Ovary (tissue), 7 donors: ENCODE measurements at regions not wholly inside any gene's neighbourhood (a gene's known extent, or its start where the extent isn't known, plus 50 kb on each side); places are given as distances from the start of the nearest gene placed in this dataset.
A peak's percentile ranks its signal among the peaks of the same experiment; 100 is the strongest.

Experiments used
- DNase-seq, 5 donors: peaks; one replicate each; pipeline ENCODE4 v3.0.0-alpha.2; 2019 to 2020
- H3K27ac ChIP-seq, 2 donors: fragments of 200-600 bp; one replicate each; pipeline versions ENCODE4 v1.5.1 to v1.8.0; 2019 to 2022
- H3K27me3 ChIP-seq: fragments of 200-600 bp; one replicate; pipeline ENCODE4 v1.8.0; 2022
- H3K36me3 ChIP-seq: fragments of 200-600 bp; sonication (generic); one replicate; pipeline ENCODE4 v1.5.1; 2019
- H3K4me1 ChIP-seq: one replicate; pipeline ENCODE4 v1.8.1; 2013; ENCODE audit warnings: mild to moderate bottlenecking, moderate library complexity; ENCODE audit not compliant: insufficient read depth
- H3K4me3 ChIP-seq: fragments of 200-600 bp; sonication (generic); one replicate; pipeline ENCODE4 v1.5.1; 2017
- H3K9me3 ChIP-seq, 2 donors: fragments of 200-600 bp in 1 of 2; sonication (generic) in 1 of 2; one replicate each; pipeline versions ENCODE4 v1.5.1 to v1.8.1; 2013 to 2019; ENCODE audit warnings: mild to moderate bottlenecking in 1 of 2, moderate library complexity in 1 of 2
- CTCF ChIP-seq, 3 donors: fragments of 450-650 bp in 2 of 3; fragments of 200-600 bp in 1 of 3; IDR thresholded peaks; one replicate each; pipeline versions ENCODE4 v1.5.1 to v1.8.0; 2016 to 2022; ENCODE audit warnings: antibody characterized with exemption in 3 of 3, mild to moderate bottlenecking in 1 of 3
- EP300 ChIP-seq: sonication (generic); formaldehyde crosslinking; IDR thresholded peaks from one replicate; pipeline ENCODE4 v1.6.1; 2017; ENCODE audit warnings: antibody characterized with exemption
- POLR2A ChIP-seq: fragments of 450-650 bp; IDR thresholded peaks from one replicate; pipeline ENCODE4 v1.6.1; 2017; ENCODE audit warnings: antibody characterized with exemption, mild to moderate bottlenecking, moderate library complexity
- WGBS, 3 donors: extraction: QIAGEN DNeasy Blood & Tissue Kit in 1 of 3; methylation state at CpG; one replicate each; pipeline versions ENCODE4 v1.1.5 to v1.1.7; 2013 to 2017; 5-methylcytosine and 5-hydroxymethylcytosine counted together
- intact Hi-C, 4 donors: fragments of 100-400 bp; cut with DNase I; formaldehyde crosslinking; loops; one replicate each; pipeline versions ENCODE4 v1.11.0 to v1.15.1; 2022 to 2023
- donor health status: DM: no; HTN: no; CAD: no; lungs with moderate emphysema.
- donor health status: DM: no; HTN: no; CAD: no.
- donor health status: Bipolar disorder and iron deficiency.
- donor health status: DM: no; HTN: no; CAD: no.
- donor health status: DM: yes; HTN: yes; CAD: no.

DNA sequence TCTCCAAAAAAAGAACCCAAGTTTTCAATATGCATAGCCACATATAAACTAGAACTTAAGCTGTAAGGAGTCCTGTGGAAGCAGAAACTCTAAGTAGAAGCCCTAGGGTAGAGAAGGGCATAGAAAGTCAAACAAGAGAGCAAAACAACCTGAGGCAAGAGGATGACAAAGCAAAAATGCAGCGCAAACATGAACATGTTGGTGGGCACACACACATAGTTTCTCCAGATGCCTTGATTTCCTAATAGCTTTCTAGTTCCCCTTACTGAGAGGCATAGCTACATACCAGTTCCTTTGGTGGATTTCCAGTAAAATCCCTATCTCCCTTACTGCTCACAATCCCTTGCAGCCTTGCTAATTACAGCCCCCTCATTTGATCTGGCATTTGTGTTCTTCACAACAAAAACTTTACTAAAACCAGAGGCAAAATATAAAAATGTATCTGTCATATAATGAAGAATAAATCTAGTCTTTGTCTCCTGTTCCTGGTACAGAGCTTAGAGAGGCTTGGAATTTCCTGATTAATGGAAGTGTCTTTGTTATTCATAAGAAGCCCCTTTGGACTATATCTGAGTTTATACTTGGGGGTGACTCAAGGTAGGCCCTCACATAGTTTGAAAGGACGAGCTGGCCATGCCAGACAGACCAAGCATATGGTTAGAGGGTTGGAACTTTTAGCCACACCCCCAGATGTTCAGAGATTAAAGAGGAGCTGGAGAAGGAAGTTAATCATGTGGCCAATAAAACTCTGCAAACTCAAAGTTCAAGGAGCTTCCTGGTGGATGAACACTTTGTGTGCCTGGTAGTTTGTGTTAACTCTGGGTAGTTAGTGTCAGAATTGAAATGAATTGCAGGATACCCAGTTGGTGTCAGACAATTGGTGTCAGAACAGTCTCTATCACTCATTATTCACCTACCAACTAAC, 52.7 kb upstream of the ZCCHC13 start:
- Histone ChIP-seq H3K4me1 (no peaks in the 10 kb centered on the region), H3K9me3 (no peaks in the 10 kb centered on the region), H3K36me3 (no peaks in the 10 kb centered on the region), H3K4me3 (no peak overlapping the region), H3K27me3 (no peaks in the 10 kb centered on the region), H3K27ac (peak overlapping the region in 1 of 2 donors; percentile 7)
- 39 to 40% (median 39%) methylated on average over 2 of the region's 2 CpGs for WGBS, 3 donors
- TF ChIP-seq EP300 = no peak
- TF ChIP-seq CTCF (IDR thresholded peaks at IDR 0.05) = no peak
- TF ChIP-seq POLR2A = no peak
- intact Hi-C loops = no loop called here
- no peak for DNase-seq

GRCh38 chrX:74250574-74250973, 53.4 kb upstream of the ZCCHC13 start:
- 44 to 64% (median 49%) methylated on average over 2 of the region's 2 CpGs for WGBS, 3 donors
- peak overlapping the region in 1 of 2 donors; percentile 7 for H3K27ac ChIP-seq
- H3K9me3 ChIP-seq = no peaks in the 10 kb centered on the region
- H3K36me3 ChIP-seq = no peaks in the 10 kb centered on the region
- intact Hi-C loops = no loop called here
- no peak for DNase-seq
- H3K4me3 ChIP-seq = no peak overlapping the region
- H3K27me3 ChIP-seq = no peaks in the 10 kb centered on the region
- H3K4me1 ChIP-seq = no peaks in the 10 kb centered on the region
- TF ChIP-seq EP300 (no peak), CTCF (IDR thresholded peaks at IDR 0.05) (no peak)

DNA sequence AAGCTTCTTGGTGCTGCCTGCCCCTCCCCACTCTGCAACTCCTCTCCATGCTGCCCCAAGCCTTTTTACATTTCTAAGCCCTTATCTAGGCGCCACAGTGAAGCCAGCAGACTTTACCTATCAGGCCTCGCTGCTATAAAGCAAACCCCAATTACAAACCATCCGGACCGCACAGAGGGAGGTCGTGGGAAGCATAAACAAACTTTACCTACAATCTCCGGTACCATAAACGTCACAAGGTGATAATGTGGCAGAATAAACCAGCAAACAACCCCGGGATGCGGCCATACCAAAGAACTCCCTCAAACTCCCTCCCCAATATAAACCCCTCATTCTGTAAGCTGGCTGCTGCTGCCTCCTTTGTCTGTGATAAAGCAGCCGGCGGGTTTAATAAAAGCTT, 54.0 kb upstream of the ZCCHC13 start:
- 26 to 43% (median 39%) methylated on average over 11 of the region's 11 CpGs for WGBS, 3 donors
- H3K36me3 ChIP-seq = no peaks in the 10 kb centered on the region
- TF ChIP-seq EP300 (no peak), POLR2A (no peak), CTCF (IDR thresholded peaks at IDR 0.05) (no peak)

DNA sequence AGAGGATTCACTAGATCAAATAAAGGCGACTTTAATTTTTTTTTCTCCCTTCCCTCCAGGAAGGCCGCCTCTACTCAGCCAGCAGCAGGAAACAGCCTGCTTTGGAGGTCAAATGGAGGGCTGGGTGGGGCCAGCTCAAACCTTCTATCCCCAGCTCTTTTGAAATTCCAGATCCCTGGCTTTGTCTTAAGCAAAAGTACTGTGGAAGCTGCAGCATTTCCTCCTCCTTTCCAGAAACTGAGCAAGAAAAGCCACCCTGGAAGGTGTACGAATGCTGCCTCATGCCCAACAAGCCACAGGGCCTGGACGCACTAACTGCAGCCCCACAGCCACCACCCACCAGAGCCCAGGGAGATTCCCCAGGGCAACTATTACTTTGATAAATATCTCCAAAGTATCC, 55.1 kb upstream of the ZCCHC13 start:
- intact Hi-C loops = no loop called here
- Histone ChIP-seq H3K36me3 (no peaks in the 10 kb centered on the region), H3K9me3 (no peaks in the 10 kb centered on the region), H3K27me3 (no peaks in the 10 kb centered on the region), H3K4me3 (no peak overlapping the region), H3K27ac (no peak overlapping the region), H3K4me1 (no peaks in the 10 kb centered on the region)
- no peak for TF ChIP-seq CTCF (IDR thresholded peaks at IDR 0.05)
- TF ChIP-seq POLR2A = no peak
- TF ChIP-seq EP300 = no peak
- no peak for DNase-seq
- WGBS, 3 donors = 45 to 54% (median 49%) methylated on average over 4 of the region's 4 CpGs

More for the DNA sequence above, 54.0 kb upstream of the ZCCHC13 start:
- H3K4me1 ChIP-seq = no peaks in the 10 kb centered on the region
- no peaks in the 10 kb centered on the region for H3K27me3 ChIP-seq
- DNase-seq = no peak
- H3K27ac ChIP-seq = no peak overlapping the region
- H3K4me3 ChIP-seq = no peak overlapping the region
- intact Hi-C loops = no loop called here
- H3K9me3 ChIP-seq = no peaks in the 10 kb centered on the region
